IPS DF 19.7 (cell line): ENCODE measurements at regions not wholly inside any gene's neighbourhood (a gene's known extent, or its start where the extent isn't known, plus 50 kb on each side); places are given as distances from the start of the nearest gene placed in this dataset.

ENCODE experiments used
- DNase-seq: peaks from one replicate; pipeline ENCODE4 v3.0.0-alpha.2; 2013; ENCODE audit warnings: low read depth, low spot score

DNA sequence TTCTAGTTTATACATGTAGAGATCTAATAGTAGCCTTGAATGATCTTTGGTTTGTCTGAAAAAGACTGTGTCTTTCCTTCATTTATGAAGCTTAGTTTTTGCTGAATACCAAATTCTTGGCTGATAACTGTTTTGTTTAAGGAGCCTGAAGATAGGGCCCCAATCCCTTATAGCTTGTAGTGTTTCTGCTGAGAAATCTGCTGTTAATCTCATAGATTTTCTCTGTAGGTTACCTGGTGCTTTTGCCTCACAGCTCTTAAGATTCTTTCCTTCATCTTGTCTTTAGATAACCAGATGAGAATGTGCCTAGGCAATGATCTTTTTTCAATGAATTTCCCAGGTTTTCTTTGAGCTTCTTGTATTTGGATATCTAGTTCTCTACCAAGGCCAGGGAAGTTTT is 562.1 kb downstream of the XIRP2 start:
- no peak for DNase-seq

DNA sequence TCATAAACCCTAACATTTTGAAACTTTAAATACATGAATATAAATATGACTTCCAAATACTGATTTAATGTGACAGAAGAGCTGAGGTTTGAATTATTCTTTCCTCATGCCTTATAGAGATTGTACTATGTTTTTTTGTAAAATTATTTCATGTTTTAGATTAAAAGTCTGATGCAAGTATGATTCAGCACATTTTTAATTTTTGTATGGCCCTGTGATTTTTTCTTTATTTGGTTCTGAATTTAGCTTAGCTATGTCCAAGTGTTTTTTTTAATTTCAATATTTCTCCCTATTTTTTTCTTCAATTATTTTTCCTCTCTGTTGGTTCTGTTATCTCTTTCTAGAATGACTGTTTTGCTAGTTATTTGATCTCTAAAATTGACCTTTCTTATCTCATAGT is 552.1 kb downstream of the XIRP2 start:
- DNase-seq: no peak

DNA sequence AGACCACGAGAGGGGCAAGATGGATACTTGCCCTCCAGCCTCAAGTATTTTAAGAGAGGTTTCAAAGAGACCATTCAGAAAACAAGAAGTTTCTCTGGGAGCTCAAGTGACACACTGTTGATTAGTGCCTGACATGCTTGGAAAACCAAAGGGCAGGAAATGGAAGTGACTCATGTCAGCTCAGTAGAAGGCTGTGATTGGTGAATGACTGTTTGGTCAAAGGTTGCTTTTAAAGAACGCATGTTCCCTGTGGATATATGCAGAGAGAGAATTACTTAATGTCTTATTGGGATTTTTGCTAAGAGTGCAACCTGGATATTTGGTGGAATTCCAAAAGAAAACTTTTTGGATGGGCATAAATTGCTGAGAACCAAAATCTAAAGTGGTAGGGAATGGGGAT is 549.9 kb downstream of the XIRP2 start:
- peak; percentile 48 for DNase-seq

DNA sequence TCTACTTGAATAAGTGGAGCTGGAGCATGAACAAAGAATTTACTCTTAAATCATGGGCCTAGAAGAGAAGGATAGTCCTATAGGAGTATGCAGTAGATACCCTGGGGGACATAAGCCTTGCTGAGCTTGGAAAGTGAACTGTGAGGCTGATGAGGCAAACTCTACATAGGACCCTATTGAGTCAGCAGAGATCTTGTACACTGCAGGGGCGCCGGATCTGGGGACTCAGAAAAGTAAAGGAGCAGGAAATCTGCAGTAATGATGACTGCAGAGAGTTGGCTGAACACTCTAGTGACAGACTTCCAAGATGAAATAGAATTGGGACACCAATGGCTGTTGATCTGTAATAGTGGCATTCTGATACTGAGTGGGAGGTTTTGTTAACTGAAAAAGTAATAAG is 543.7 kb downstream of the XIRP2 start:
- no peak for DNase-seq

DNA sequence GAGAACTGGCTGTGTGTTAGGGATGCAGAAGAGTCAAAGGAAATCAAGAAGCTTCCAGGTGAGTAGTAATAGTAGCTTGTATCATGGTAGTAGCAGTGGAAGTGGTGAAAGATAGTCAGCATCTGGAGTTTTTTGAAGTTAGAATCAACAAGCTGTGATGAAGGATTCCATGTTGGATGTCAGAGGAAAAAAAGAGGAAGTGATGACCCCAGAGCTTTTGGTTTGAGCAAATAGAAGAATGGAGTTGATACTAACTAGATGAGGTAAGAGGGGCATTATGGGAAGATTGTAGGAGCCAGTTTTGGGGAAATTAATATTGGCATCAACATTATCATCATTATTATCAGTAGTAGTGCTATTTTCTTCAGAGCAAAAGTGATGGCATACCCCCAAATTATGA is 542.2 kb downstream of the XIRP2 start:
- DNase-seq: no peak

DNA sequence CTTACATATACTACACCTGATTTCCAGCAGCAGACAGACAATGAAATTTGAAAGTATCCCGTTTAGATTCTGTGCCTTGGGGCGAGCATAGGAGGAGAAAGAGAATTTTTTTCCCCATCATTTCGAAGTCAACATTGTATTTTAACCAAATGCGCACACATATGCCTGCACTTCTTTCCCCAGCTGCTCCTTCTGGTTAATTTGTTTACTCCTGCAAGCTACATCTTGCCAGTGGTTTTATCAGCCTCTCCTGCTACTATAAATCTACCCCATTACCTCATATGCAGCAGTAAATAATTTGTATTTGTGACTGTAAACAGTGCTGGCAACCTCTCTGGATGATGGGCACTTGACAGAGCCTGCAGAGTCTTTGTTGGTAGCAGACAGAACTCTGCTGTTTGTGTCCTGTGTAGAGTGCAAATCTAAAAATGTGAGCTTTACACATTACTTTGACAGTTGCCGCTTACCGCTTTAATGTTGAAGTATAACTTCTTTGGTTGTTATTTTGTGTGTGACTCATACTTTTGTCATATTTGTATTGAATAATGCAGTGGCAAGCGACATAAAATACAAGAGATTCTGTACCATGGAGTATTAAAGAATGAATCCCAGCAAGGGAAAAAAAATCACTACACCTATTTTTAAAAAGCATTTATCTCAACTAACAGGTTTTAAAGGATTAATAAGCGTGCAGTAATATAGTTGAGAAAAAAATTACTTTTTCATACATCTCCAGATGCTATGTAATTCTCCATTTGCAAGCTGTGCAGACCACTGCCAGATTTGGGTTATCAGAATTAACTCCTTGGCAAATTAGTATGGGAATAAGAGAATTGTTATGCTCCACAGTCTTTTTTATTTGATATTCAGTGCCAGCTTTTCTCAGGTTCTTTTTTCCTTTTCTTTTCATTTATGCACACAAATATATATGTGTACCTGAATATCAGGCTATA is 536.8 kb downstream of the XIRP2 start:
- no peak for DNase-seq

DNA sequence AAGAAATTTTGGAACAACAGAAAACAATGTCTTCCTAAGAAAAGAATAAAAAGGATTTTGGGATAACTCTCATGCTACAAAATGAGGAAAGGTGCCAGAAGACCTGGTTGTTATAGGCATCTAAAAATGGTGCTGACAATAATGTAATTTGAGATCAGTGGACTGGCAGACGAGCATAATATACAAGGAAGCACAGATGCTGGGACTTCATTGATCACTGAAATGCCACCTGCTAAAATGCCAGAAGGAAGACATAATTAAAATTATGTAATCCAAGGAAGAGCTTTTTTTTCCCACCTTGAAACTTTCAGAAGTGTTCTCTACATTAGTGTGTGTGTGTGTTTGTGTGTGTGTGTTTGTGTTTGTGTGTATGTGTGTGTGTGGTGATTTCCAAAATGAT is 535.9 kb downstream of the XIRP2 start:
- no peak for DNase-seq

DNA sequence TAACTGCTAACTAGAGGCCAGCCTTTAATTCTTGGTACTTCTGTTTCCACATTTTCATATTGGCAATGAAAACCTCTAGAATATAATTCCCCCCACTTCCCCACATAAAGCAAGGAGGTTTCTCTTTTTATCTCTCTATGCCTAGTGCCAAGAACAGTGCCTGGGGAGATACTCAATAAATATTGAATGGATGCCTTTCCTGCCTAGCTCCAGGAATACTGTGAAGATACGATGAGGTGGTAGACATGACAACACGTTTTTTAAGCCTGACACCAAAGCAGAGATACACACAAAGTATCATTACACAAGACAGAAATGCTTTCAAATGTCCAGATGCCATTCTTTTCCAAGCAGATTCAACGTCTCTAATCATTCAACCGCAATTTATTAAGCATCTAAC is 535.5 kb downstream of the XIRP2 start:
- DNase-seq: no peak

DNA sequence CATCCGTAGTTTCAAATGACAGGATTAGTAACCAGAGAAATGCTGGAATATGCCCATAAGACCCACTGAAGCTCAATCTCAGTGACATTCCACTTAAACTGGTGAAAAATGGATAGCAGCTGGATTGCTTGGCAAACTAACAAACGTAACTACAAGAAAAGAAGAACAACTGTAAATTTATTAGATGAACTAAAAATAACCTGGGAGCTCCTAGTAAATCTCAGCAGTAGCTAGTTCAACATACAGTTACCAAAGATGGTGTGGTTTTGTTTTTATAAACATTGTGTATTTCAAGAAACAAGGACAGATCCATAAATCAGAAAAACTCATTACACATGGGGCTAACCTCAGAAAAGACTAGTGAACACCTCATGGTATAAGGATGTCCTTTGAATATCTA is 531.9 kb downstream of the XIRP2 start:
- DNase-seq: no peak

DNA sequence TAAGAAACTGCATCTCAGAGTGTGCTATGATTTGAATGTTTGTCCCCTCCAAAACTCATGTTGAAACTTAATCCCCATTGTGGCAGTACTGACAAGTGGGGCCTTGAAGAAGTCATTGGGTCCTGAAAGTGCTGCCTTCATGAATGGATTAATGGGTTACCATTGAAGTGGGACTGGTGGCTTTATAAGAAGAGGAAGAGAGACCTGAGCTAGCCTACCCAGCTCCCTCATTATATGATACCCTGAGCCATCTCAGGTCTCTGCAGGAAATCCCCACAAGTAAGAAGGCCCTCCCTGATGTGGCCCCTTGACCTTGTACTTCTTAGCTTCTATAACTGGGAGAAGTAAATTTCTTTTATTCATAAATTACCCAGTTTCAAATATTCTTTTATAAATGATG is 526.8 kb downstream of the XIRP2 start:
- DNase-seq: no peak

DNA sequence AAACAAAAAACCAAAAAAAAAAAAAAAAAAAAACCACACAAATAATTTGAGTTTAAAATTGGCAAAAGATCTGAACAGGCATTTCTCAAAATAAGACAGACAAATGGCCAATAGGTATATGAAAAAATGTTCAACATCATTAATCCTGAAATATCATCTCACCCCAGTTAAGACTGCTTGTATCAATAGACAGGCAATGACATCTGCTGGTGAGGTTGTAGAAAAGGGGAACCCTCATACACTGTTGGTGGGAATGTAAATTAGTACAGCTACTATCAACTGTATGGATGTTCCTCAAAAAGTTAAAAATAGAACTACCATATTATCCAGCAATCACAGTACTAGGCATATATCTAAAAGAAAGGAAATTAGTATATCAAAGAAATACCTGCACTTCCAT is 523.1 kb downstream of the XIRP2 start:
- DNase-seq: no peak

DNA sequence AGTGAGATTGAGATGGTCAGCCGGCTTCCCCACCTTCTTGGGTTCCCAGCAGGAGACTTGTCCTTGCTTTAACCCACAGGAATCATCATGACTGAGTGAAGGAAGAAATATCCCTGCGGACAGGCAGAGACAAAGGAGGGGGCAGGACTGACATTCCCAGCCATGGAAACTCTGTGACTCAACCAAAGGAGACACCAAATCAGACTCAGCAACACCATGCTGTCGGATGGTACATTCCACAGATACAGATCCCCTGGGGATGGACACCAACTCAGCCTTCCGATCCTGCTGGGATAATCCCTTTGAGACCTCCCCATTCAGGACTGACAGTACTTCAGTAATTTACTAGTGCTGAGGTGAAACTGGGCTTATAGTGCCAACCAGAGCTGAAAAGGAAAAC is 518.3 kb downstream of the XIRP2 start:
- peak; percentile 98 for DNase-seq

DNA sequence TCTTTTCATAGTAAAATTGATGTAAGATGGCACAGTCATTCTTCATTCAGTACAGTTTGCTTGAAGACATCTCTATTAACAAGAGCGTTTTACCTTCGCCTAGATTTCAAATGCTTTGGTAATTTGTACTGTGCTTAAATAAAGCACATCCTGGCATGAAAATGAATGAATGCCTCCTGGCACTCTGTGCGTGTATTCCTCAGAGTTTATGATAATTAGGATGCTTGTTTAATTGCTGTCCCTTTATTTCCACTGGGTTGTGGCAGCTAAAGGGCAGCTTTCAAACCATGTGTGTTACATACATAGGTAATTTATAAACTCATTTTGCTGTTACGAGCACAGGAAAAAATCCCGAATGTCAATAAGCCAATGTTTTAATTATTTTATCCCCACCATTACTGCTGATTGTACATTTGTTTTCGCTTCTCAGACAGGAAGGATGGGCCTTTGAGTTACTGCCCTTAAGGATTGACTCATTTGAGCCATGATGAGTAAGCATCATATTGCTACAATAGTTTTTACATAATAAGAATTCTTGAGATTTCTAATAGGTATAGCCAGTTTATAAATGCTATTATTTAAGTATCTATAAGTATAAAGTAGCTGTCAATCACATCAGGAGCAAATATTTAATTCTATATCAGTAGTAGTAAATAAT is 516.5 kb downstream of the XIRP2 start:
- no peak for DNase-seq

DNA sequence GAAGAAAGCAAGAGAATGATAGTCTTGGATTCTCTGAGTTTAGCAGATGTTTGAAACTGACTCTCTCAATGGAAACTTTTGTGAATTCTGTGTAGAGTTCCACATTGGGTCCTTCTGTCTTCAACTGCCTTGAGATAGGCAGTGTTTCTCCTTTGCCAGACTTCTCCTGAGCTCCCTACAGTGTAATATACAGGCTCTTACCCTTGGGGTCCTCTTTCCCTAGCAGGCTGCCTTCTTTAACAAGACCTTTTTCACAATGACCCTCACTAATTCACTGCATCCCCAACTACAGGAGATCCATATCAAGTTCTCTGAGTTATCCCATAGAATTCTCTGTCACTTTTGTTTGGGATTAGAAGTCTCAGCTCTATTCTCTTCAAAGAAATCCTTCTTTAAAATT is 513.0 kb downstream of the XIRP2 start:
- DNase-seq: no peak

DNA sequence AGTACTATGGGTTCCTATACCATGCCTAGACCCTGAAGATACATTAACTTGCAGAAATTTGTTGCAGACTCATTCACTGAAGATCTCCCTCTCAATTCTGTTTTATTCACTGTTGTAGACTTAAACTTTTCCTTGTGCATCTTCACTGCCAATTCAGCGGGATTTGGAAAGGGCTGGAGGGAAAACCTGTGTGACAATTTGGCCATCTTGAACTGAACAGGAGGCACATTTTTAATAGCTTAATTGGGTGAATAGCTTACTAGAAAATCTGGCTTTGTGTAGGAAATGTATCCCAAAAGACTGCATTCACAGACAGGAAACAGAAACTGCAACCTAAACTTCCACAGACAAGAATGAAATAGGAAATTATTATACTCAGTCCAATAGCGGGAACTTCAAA is 512.3 kb downstream of the XIRP2 start:
- no peak for DNase-seq

DNA sequence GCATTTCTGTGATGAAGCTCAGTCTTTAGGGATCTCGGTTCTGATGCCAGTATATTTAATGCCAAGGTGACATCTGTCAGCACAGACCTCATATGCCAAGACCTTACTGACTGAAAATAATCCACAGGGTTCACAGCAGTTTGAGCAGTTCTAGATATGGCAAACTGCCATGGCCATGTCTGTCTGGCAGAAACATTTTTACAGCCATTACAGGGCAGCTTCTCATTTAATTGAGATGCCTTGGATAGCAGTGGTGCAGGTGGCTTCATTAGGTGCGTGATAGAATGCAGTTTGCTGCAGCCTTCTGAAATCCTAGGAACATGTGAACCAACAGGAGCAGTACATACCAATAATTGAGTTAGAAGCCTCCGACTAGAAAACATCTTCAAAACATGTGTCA is 510.6 kb downstream of the XIRP2 start:
- no peak for DNase-seq

DNA sequence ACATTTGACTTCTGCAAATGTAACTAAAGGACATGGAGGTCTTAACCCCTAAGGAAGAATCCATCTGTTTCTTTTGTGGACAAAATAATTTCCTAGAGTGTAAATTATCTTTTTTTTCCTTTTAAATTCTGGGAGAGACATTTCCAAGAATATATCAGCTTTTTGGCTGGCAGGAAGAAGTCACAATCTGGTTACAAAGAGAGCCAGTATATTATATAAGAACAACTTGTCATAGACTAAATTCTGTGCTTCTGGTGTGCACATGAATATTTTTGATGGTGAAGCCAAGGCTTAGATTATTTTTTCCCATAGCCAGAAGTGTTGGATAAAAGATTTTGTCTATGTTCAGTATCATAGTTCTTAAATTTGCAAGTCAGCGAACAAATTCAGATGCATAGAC is 500.6 kb downstream of the XIRP2 start:
- no peak for DNase-seq

DNA sequence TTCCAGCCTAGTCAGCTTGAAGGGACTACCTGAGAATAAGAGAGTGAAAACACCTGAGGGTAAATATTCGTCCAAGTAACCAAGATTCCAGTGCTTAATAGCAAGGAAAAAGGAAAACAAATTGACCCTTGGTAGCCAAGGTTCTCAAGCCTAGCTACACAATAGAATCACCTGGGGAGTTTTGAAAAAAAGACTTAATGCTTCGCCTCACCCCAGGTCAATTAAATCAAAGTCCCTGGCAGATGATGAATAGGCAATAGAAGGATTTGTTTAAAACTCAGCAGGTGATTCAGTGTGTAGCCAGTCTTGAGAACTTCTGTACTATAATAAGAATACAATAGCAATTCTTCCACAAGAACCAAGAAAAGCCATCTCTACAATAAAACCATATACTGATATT is 500.2 kb downstream of the XIRP2 start:
- no peak for DNase-seq

DNA sequence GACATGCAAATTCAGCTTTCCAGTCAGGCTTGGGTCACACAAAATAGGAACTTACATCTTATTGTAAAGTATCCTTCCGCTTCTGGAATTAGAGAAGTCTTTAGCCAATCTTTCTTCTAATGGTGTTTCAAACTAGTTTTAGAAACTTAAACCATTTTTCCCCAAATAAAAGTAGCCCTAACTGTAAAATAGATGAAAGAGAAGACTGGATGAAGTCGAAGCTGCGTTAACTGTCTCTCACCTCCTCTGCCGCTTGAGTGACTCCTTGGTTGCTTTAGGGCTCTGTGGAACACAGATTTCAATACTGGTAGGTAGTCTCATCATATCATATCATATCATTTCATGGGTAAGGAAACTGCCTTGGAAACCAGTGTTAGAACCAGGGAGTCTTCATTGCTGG is 498.4 kb downstream of the XIRP2 start:
- no peak for DNase-seq

DNA sequence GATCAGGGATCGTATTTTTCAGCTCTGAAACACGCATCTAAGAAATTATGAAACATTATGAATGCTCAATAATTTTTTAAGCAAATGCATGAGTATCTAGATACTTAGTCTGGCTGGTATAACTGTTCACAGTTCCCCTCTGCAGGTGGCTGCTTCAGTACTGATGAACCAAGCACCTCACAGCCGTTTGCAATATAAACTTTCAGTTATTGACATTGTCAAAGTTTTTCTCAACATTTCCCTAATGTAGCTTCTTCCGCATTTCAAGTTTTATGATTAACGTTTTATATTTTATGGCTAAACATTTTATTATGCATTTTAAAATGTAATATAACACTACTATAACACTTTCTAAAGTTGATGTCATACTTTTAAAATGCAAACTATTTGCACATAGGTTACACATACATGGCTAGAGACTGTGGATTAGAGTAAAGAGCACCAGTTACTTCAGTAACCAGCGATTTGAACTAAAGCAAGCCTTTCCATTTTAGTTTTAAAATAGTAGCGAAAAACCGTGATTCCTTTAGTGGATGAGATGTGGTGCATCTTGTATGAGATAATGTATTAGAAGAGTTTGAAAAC is 495.4 kb downstream of the XIRP2 start:
- DNase-seq: no peak

DNA sequence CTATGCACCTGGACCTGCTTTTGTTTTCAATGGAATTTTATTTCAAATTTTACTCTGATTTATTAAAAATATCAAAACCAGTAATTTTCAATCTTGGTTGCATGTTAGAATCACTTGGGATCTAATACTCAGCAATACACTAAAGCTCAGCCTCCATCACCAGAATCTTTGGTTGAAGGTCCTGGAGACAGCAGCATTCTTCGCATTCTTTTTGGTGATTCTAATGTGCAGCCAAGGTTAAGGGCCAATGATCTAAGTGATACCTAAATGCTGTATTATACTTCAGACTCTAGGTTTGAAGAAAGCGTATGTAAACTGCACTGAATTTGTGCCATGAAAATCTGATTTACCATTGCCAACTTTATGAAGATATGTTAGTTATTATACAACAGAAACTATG is 493.1 kb downstream of the XIRP2 start:
- peak; percentile 30 for DNase-seq

DNA sequence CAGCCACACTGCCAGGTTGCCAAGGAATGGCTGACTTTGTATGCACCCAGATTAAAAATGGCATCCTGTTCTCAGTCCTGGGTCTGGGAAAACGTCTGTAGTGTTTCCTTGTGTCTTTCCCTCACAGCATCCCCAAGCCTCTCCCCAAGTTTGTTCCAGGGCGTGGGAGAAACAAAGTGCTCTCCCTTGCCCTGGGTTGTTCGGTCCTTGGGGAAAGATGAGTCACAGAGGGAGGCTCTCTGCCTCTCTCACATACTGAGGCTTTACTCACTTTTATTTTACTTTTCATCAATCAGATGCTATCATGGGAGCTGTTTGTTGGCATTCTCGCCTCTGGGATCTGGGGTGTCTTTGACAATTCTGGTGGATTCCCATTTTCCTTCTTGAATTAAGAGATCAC is 492.3 kb downstream of the XIRP2 start:
- no peak for DNase-seq

DNA sequence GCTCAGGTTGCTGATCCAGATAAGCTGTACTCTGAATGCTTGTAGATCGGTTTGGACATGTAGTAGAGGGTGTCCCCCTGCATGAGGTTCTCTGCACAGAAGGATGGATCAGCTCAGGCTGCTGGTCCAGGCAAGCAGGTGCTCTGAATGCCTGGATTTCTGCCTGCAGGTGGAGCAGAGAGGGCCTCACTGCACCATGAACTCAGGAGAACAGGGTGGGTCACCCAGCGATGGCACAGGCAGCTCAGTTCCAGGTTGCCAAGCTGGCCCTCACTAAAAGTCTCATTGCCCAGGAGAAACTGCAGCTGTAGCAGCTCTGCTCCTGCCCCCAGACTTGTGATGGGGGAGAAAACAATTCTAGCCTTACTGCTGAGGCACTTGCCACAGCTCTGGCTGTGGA is 491.8 kb downstream of the XIRP2 start:
- DNase-seq: no peak
